H9 (cell line): ENCODE measurements at regions not wholly inside any gene's neighbourhood (a gene's known extent, or its start where the extent isn't known, plus 50 kb on each side); places are given as distances from the start of the nearest gene placed in this dataset.

Source experiments
- DNase-seq: peaks from one replicate; pipeline ENCODE4 v3.0.0-alpha.2; 2017
- H2AFZ ChIP-seq: one replicate; pipeline ENCODE4 v1.6.1; 2013; ENCODE audit warnings: mild to moderate bottlenecking, low read length, control low read depth, moderate library complexity
- H2AK5ac ChIP-seq: 2 replicates; pipeline ENCODE4 v1.6.1; 2013; ENCODE audit warnings: low read length, control low read depth, mixed read lengths; ENCODE audit not compliant: insufficient read length
- H2BK120ac ChIP-seq: one replicate; pipeline ENCODE4 v1.6.1; 2013; ENCODE audit warnings: low read depth, mild to moderate bottlenecking, low read length, control low read depth, inconsistent platforms; ENCODE audit not compliant: poor library complexity, severe bottlenecking
- H2BK12ac ChIP-seq: 2 replicates; pipeline ENCODE4 v1.6.1; 2013; ENCODE audit warnings: low read length, control low read depth, mixed read lengths, low read depth; ENCODE audit not compliant: insufficient read length
- H2BK15ac ChIP-seq: 2 replicates; pipeline ENCODE4 v1.6.1; 2013; ENCODE audit warnings: low read depth, low read length, control low read depth
- H2BK20ac ChIP-seq: one replicate; pipeline ENCODE4 v1.6.1; 2013; ENCODE audit warnings: low read depth, mild to moderate bottlenecking, low read length, control low read depth, inconsistent platforms; ENCODE audit not compliant: poor library complexity, severe bottlenecking
- H2BK5ac ChIP-seq: 2 replicates; pipeline ENCODE4 v1.6.1; 2013; ENCODE audit warnings: low read length, control low read depth, mixed read lengths; ENCODE audit not compliant: insufficient read length
- H3K14ac ChIP-seq: 2 replicates; pipeline ENCODE4 v1.6.1; 2013; ENCODE audit warnings: low read length, control low read depth; ENCODE audit not compliant: insufficient read depth
- H3K18ac ChIP-seq: 2 replicates; pipeline ENCODE4 v1.6.1; 2013; ENCODE audit warnings: low read depth, mild to moderate bottlenecking, mixed read lengths, low read length, control low read depth; ENCODE audit not compliant: insufficient read length
- H3K23ac ChIP-seq: 2 replicates; pipeline ENCODE4 v1.6.1; 2013; ENCODE audit warnings: low read length, control low read depth, mixed read lengths, low read depth; ENCODE audit not compliant: insufficient read length
- H3K23me2 ChIP-seq: 2 replicates; pipeline ENCODE4 v1.6.1; 2013; ENCODE audit warnings: low read depth, mild to moderate bottlenecking, mixed read lengths, low read length, control low read depth; ENCODE audit not compliant: insufficient read length, poor library complexity, severe bottlenecking
- H3K27ac ChIP-seq: 2 replicates; pipeline ENCODE4 v1.5.1; 2013; ENCODE audit warnings: low read length, control low read depth, mixed read lengths, low read depth; ENCODE audit not compliant: insufficient read length
- H3K27me3 ChIP-seq: 2 replicates; pipeline ENCODE4 v1.6.1; 2013; ENCODE audit warnings: low read length, control low read depth, inconsistent platforms; ENCODE audit not compliant: insufficient read depth
- H3K4ac ChIP-seq: 2 replicates; pipeline ENCODE4 v1.6.1; 2013; ENCODE audit warnings: low read depth, mild to moderate bottlenecking, control low read depth, inconsistent platforms, low read length, moderate library complexity
- H3K4me1 ChIP-seq: 2 replicates; pipeline ENCODE4 v1.6.1; 2013; ENCODE audit warnings: low read length, control low read depth, inconsistent platforms; ENCODE audit not compliant: insufficient read depth
- H3K4me2 ChIP-seq: 2 replicates; pipeline ENCODE4 v1.6.1; 2013; ENCODE audit warnings: low read length, control low read depth, mixed read lengths; ENCODE audit not compliant: insufficient read length, insufficient read depth
- H3K56ac ChIP-seq: 2 replicates; pipeline ENCODE4 v1.6.1; 2013; ENCODE audit warnings: low read depth, mild to moderate bottlenecking, mixed read lengths, low read length, control low read depth; ENCODE audit not compliant: insufficient read length
- H3K79me1 ChIP-seq: 2 replicates; pipeline ENCODE4 v1.6.1; 2013; ENCODE audit warnings: low read depth, mild to moderate bottlenecking, moderate library complexity, low read length, control low read depth, inconsistent platforms; ENCODE audit not compliant: insufficient read depth, poor library complexity, severe bottlenecking
- H3K79me2 ChIP-seq: 2 replicates; pipeline ENCODE4 v1.6.1; 2013; ENCODE audit warnings: low read length, control low read depth, inconsistent platforms; ENCODE audit not compliant: insufficient read depth
- H3K9ac ChIP-seq: 2 replicates; pipeline ENCODE4 v1.6.1; 2013; ENCODE audit warnings: low read length, control low read depth, mixed read lengths; ENCODE audit not compliant: insufficient read length; ENCODE audit errors: extremely low read depth
- H3K9me3 ChIP-seq: one replicate; pipeline ENCODE4 v1.6.1; 2013; ENCODE audit warnings: low read depth, low read length, inconsistent platforms; ENCODE audit not compliant: control insufficient read depth
- H3T11ph ChIP-seq: one replicate; pipeline ENCODE4 v1.6.1; 2013; ENCODE audit warnings: mild to moderate bottlenecking, low read length, control low read depth, inconsistent platforms
- H4K20me1 ChIP-seq: one replicate; pipeline ENCODE4 v1.6.1; 2013; ENCODE audit not compliant: control insufficient read depth, insufficient read length, insufficient read depth
- H4K5ac ChIP-seq: 2 replicates; pipeline ENCODE4 v1.6.1; 2013; ENCODE audit warnings: low read depth, mild to moderate bottlenecking, mixed read lengths, low read length, control low read depth; ENCODE audit not compliant: insufficient read length
- H4K8ac ChIP-seq: replicated peaks from 2 replicates; pipeline ENCODE4 v1.6.1; 2013; ENCODE audit warnings: low read length, control low read depth, mixed read lengths, low read depth; ENCODE audit not compliant: insufficient read length
- H4K91ac ChIP-seq: 2 replicates; pipeline ENCODE4 v1.6.1; 2013; ENCODE audit warnings: low read depth, mild to moderate bottlenecking, moderate library complexity, mixed read lengths, low read length, control low read depth; ENCODE audit not compliant: insufficient read length
- H3K27ac Mint-ChIP-seq, 3 experiments: 2 replicates in 2 of 3; 3 replicates in 1 of 3; pipeline ENCODE4 v1.8.0; 2020 to 2021; ENCODE audit warnings: mixed read lengths in 3 of 3, mild to moderate bottlenecking in 1 of 3, moderate library complexity in 1 of 3
- H3K27me3 Mint-ChIP-seq: 2 replicates; pipeline ENCODE4 v1.8.0; 2021; ENCODE audit warnings: low read depth, mild to moderate bottlenecking, moderate library complexity, mixed read lengths
- H3K36me3 Mint-ChIP-seq, 3 experiments: 2 replicates in 2 of 3; 3 replicates in 1 of 3; pipeline ENCODE4 v1.8.0; 2020 to 2021; ENCODE audit warnings: low read depth in 3 of 3, mixed read lengths in 3 of 3; ENCODE audit not compliant: insufficient read depth in 1 of 3
- H3K4me1 Mint-ChIP-seq, 2 experiments: 2 replicates each; pipeline ENCODE4 v1.8.0; 2020; ENCODE audit warnings: mixed read lengths in 2 of 2
- H3K4me3 Mint-ChIP-seq, 2 experiments: 2 replicates in 1 of 2; 3 replicates in 1 of 2; pipeline ENCODE4 v1.8.0; 2020 to 2021; ENCODE audit warnings: mild to moderate bottlenecking in 2 of 2, mixed read lengths in 2 of 2, moderate library complexity in 1 of 2
- H3K9me3 Mint-ChIP-seq, 2 experiments: 2 replicates in 1 of 2; 3 replicates in 1 of 2; pipeline ENCODE4 v1.8.0; 2020; ENCODE audit warnings: mild to moderate bottlenecking in 2 of 2, mixed read lengths in 2 of 2, moderate library complexity in 1 of 2
- CTCF ChIP-seq: fragments of 200-600 bp; sonication (generic); conservative IDR thresholded peaks from 3 replicates; pipeline ENCODE4 v1.8.0; 2021; ENCODE audit warnings: antibody characterized with exemption, mild to moderate bottlenecking
- WGBS: extraction: QIAGEN DNeasy Blood & Tissue Kit; methylation state at CpG from one replicate; pipeline ENCODE4 v1.1.7; 2013; ENCODE audit warnings: missing lambda C conversion rate, low lambda C conversion rate, mixed read lengths; ENCODE audit not compliant: insufficient read length; ENCODE audit errors: extremely low coverage; 5-methylcytosine and 5-hydroxymethylcytosine counted together

GRCh38 chr14:97251491-97252155 lies 454.4 kb downstream of the VRK1 start:
- no peaks in the 10 kb centered on the region for H3K36me3 Mint-ChIP-seq

More at GRCh38 chr14:97251491-97252155, 454.4 kb downstream of the VRK1 start:
- Histone ChIP-seq H2AK5ac (no peak overlapping the region), H4K8ac (no peak overlapping the region), H3K14ac (no peak overlapping the region), H3K4me1 (no peaks in the 10 kb centered on the region), H3K9ac (no peak overlapping the region), H2BK5ac (no peak overlapping the region), H2BK15ac (no peak overlapping the region), H4K5ac (no peak overlapping the region), H3K27ac (no peak overlapping the region), H3K4me2 (no peak overlapping the region), H3T11ph (no peak overlapping the region), H3K56ac (no peak overlapping the region), H2BK20ac (no peak overlapping the region), H3K79me1 (no peaks in the 10 kb centered on the region), H3K23ac (no peak overlapping the region), H3K79me2 (no peaks in the 10 kb centered on the region), H3K18ac (no peak overlapping the region), H4K91ac (no peak overlapping the region), H3K27me3 (no peaks in the 10 kb centered on the region), H3K23me2 (no peaks in the 10 kb centered on the region), H2BK12ac (no peak overlapping the region), H2BK120ac (no peak overlapping the region), H4K20me1 (no peaks in the 10 kb centered on the region), H2AFZ (no peak overlapping the region), H3K4ac (no peak overlapping the region), H3K9me3 (no peaks in the 10 kb centered on the region)
- peak; percentile 70 for DNase-seq
- peak; percentile 61 for TF ChIP-seq CTCF
- WGBS = no CpG with 5 or more reads among the region's 9 CpGs
- Mint-ChIP-seq H3K4me3 (no peak overlapping the region), H3K9me3 (no peaks in the 10 kb centered on the region), H3K27me3 (no peaks in the 10 kb centered on the region; the same call in 1 of the 2 replicates), H3K4me1 (no peaks in the 10 kb centered on the region), H3K27ac (no peak overlapping the region)
